ENCODE measurements at regions not wholly inside any gene's neighbourhood (a gene's known extent, or its start where the extent isn't known, plus 50 kb on each side); places are given as distances from the start of the nearest gene placed in this dataset.
"Not testable (repeated sequence)": the region's sequence is repeated elsewhere in the genome, so short reads cannot be mapped to it uniquely, and the experiment has no call there.

DNA sequence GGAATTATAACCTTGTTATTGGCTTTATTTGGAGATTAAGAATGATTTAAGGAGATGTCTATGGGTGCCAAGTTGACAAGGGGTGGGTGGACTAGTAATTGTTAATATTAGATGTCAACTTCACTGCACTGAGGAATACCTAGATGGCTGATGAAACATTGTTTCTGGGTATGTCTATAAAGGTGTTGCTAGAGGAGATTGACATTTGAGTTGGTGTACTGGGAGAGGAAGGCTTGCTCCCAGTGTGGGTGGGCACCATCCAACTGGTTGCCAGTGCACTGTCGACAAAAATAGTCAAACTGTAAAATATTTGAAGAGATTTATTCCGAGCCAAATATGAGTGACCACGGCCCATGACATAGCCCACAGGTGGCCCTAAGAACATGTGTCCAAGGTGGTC is 378.8 kb downstream of the NDFIP2 start:
- no peak for DNase-seq

DNA sequence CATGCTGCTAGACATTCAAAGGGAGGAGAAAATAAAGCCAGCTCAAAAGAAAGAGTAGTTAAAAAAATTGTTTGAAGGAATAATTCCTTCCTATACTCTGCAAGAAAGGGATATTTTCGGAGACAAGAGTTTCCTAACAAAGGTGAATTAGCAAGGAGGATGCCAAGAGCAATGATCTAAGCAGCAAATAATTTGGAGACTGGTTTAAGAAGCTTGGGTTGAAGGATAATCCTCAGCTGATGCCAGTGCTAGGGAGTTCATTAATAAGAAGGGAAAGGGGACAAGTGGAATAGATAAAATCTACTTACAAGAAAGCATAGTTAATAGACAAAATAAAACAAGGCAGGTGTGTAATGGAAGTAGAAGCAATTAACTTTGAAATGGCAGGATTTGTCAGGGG is 372.3 kb downstream of the NDFIP2 start:
- DNase-seq, result no peak

GRCh38 chr13:79851318-79851717 is 370.4 kb downstream of the NDFIP2 start:
- DNase-seq, result no peak

DNA sequence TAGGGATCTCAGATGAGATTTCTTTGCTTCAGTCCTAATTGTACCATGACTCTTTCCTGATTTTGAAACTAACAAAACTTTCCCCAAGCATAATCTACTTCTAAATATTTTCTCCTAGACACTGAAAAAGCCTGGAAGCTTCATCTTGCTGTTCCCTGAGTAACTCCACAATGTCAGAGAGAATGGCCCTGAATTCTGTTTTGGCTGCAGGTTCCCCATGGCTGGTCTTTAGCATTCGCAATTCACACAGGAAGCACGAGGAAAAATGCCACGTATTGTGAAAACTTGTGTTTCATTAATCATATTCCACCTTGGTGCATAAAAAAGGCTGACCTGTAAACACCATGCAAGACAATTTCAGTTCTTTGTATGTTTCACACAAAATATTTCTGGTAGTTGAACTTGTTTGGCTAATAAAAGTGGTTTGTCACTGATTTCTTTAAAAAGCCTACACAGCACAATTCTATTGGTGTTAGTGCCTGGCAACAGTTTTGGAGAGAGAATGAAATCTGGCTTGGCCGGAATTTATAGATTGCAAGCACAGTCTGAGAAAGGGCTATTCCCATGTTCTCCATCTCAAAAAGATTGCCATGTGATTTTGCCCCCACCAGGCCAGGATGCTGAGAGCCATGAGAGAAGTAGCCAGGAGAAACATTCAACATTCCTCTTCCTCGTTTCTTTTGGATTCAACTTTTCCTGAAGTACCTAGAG is 367.1 kb downstream of the NDFIP2 start:
- DNase-seq, result no peak

DNA sequence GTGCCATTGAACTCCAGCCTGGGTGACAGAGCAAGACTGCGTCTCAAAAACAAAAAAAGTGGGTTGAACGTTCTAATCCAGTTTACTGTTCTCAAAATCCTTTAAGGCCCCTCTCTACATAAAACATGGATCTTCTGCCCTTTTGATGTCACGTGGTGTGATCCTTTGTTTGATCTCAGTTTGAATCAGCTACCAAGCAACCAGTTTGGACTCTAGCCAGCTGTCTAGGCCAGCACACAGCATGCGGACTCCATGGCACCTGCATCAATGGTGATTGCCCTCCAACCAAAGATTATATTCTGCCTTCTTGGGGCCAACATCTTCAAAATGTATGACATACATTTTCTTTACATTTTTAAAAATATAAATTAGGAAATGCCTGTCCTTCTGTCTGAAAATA is 365.4 kb downstream of the NDFIP2 start:
- no peak for DNase-seq

DNA sequence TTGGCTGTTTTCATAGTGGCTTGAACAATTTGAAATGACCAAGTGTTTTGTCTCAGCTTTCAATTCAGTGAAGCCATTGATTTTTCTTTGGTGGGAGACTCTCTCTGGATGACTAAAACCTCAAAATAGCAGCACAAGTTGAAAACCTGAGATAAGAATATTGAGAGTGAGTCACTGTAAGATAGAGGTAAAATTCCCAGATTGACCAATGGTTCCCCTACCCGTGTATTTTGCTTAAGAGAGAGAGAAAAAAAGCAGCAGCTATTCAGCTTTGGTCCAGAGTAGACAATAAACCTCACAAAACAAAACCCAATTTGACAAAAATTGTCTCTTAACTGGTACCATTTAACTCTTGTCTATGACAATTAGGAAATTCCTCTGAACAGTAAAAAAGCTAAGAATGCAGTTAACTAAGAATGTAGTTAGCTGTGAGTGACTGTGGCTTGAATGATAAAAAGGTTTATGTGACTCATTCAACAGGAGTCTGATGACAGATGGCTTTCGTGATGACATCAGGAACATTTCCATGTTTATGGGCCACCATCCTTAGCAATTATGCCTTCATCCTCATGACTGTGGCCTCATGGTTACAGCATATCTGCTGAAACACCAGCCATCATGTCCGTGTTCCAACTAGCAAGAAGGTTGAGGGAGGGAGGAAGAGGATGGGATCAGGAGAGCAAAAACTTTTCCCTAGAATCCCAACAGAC is 356.9 kb downstream of the NDFIP2 start:
- DNase-seq, result no peak

DNA sequence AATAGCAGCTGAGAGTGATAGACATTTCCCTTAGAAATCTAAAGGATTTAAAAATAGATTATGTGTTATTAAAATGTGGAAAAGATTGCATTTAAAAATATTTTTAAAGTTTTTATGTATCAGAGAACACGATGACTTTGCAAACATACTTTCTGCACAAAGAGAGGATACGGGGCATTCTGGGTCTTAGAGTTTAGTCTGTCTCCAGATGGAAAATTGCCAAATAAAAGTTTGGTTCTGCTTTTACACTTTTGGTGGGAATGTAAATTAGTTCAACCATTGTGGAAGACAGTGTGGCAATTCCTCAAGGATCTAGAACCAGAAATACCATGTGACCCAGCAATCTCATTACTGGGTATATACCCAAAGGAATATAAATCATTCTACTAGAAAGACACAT is 355.2 kb downstream of the NDFIP2 start:
- not testable (repeated sequence) for DNase-seq

GRCh38 chr13:79834876-79835275 is 353.9 kb downstream of the NDFIP2 start:
- no peak for DNase-seq

DNA sequence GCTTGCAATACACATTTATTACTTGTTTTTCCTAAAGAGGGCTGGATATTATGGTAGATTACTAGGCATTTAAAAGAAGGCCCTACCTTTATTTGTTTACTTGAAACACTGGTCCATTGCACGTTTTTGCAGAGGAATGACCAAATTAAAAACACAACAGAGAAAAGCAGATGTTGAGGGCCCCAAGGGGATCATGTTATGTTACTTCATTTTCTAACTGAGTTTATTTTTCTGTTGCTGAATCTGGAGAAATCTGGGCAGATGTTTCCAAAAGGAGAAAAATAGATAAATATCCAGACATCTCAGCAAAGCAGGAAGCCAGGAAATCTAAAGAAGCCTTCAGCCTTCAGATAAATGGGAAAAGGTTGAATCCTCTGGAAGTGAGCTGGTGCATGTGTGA is 353.0 kb downstream of the NDFIP2 start:
- DNase-seq, result no peak

- no peak for DNase-seq
These were observed 350.6 kb downstream of the NDFIP2 start for GRCh38 chr13:79831556-79831955.

GRCh38 chr13:79830945-79831344 is 350.0 kb downstream of the NDFIP2 start:
- no peak for DNase-seq

DNA sequence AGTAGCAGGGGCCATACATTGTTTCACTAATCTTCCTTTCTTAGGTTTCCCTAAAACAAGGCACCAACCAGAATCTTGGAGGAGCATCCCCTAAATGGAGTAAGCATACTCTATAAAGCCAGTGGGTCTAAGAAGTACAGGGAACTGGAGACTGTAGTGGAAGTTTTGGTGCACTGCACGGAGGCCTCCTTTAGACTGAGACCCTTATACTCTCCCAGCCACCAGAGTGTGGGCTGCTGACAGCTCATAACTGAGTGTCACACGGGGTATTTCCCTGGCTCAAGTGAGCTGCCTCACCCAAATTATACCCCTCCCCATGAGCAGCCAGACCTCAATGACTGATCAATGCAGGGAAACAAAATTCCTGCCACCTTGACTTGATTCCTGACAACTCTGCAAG is 349.5 kb downstream of the NDFIP2 start:
- no peak for DNase-seq

DNA sequence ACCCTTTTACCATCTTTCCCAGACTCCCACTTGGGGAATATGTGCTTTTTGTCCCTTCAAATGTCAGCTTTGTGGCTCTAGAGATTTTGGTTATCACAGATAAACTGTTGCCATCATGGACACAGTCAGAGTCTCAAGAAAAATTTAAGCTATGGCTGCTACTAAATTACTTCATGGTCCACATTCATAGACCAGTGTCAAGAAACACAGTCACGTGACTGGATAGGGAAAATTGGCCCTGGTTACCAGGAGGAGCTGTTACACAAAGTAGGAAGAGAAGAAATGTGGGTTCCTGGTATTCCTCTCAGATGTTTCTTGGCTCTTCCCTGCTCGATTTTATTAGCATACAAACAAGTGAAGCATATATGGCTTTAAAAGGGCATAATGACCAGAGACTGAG is 348.9 kb downstream of the NDFIP2 start:
- no peak for DNase-seq

- DNase-seq, result no peak
These were observed 345.0 kb downstream of the NDFIP2 start for GRCh38 chr13:79825959-79826358.

GRCh38 chr13:79815041-79815440 is 334.1 kb downstream of the NDFIP2 start:
- no peak for DNase-seq

- DNase-seq, result no peak
These were observed 331.3 kb downstream of the NDFIP2 start for GRCh38 chr13:79812070-79812850.

DNA sequence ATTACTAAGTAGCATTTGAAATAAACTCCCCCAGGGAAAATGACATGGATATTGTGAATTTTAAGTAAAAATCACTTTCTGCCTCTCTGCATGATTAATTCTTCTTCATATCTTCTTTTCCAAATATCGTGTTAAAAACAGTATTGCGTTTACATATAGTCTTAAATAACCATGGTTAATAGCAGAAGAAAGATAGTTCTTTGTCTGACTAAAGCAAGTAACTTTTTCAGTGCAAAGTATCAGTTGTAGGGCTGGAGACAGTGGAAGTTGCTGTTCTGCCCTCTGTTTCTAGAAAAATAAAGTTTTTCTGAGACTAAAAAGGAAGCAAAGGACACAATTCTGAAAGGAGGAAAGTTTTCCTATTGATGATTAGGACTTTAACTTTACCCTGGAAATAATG is 330.2 kb downstream of the NDFIP2 start:
- DNase-seq, result no peak

DNA sequence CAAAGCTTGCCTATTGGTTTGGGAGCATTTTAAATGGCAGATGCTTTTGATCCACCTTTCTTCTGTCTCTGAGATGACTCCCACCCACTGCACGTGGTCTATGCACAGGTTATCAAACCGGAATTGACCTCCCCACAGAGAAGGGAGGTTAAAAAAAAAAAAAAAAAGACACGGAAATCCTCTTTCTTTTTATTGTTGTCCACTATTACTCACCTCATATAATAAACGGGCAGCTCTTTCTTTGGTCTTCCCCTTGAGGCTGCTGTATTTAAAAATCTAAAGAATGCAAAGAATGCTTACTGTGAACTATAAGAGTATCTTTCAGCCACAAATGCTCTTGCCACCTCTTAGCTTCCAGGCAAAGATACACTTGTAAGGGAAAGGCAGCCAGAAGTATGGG is 329.7 kb downstream of the NDFIP2 start:
- DNase-seq, result no peak

- no peak for DNase-seq
These were observed 329.1 kb downstream of the NDFIP2 start for GRCh38 chr13:79810018-79810417.

DNA sequence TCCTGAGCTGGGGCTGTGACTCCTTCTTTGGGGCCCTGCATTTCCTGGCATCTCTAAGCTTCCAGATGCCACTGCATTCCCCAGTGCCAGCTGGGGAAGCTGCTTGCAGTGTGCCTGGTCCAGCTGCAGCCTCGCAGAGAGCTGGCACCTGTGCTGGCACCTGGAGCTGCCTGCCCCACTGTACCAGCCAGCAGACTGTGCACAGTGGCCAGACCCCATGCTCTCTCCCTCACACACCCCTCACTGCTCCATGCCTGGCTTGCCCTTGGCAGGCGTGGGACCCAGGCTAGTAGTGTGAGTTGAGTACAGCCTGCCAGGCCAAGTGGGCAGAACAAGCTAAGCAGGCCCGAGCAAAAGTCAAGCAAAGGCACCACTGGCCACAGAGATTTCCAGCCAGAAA is 327.5 kb downstream of the NDFIP2 start:
- DNase-seq, result no peak

DNA sequence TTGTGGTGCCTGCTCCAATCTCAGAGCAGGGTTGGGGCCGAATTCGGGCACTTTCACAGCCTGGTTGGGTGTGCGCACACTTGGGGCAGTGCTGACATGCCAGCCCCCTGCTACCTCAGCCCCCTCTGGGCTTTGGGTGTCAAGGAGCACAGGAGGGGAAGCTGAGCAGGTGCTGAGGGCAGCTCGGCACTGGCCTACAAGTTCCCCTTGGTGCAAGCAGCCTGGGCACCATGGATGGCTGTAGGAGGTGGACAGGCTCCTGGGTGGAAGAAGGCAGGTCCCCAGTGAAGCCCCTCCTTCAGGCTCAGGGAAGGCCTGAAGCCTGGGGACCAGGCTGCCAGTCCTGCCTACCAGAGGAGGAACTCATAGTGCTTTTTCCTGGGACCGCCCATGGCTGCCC is 326.6 kb downstream of the NDFIP2 start:
- no peak for DNase-seq

GRCh38 chr13:79806821-79807220 is 325.9 kb downstream of the NDFIP2 start:
- no peak for DNase-seq

DNA sequence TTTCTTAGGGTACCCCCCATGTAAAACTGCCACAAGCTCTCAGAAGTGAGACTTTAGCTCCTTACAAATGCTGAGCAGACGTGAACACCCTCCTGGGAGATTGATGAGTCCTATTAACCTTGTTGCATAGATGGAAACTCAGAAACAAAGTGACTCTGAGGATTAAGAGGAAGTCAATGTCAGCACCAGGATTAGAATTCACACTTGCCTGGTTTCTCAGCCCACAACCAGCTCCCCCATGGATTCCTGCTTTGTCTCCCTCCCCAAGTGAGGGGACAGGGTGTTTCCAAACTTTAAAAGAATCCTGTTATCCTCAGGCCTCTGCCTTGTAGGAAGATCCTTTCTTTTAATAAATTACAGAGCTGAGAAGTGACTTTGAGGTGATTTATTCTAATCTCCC is 324.4 kb downstream of the NDFIP2 start:
- DNase-seq, result no peak

- DNase-seq, result no peak
These were observed 323.0 kb downstream of the NDFIP2 start for GRCh38 chr13:79803989-79804388.
